OCI-LY1 (cell line): ENCODE measurements at regions not wholly inside any gene's neighbourhood (a gene's known extent, or its start where the extent isn't known, plus 50 kb on each side); places are given as distances from the start of the nearest gene placed in this dataset.

Experiments used
- CTCF ChIP-seq: fragments of 200-600 bp; sonication (generic), shearing (Covaris generic); IDR thresholded peaks from 2 replicates; pipeline ENCODE4 v1.5.1; 2017; ENCODE audit warnings: mild to moderate bottlenecking, antibody characterized with exemption, low read length, moderate library complexity, mixed read lengths
- EZH2 ChIP-seq: fragments of 200-600 bp; sonication (generic), shearing (Covaris generic); IDR thresholded peaks from 2 replicates; pipeline ENCODE4 v1.8.0; 2017; ENCODE audit warnings: borderline replicate concordance, mixed run types, mild to moderate bottlenecking, antibody characterized with exemption, low read length, moderate library complexity, mixed read lengths

GRCh38 chr15:25072857-25073476, 118.2 kb downstream of the SNRPN start:
- TF ChIP-seq CTCF = no peak
- TF ChIP-seq EZH2 = no peak
